Retinal pigment epithelial cell (primary cell): ENCODE measurements at regions not wholly inside any gene's neighbourhood (a gene's known extent, or its start where the extent isn't known, plus 50 kb on each side); places are given as distances from the start of the nearest gene placed in this dataset.

Source experiments
- DNase-seq: peaks from one replicate; pipeline ENCODE4 v3.0.0-alpha.2; 2010; ENCODE audit warnings: low read depth
- H3K4me3 ChIP-seq: 2 replicates; pipeline ENCODE4 v1.5.1; 2011; ENCODE audit warnings: mild to moderate bottlenecking, low read length, control low read depth, moderate library complexity
- CTCF ChIP-seq: conservative IDR thresholded peaks from 2 replicates; pipeline ENCODE4 v1.5.1; 2011; ENCODE audit warnings: low read depth, low read length, control low read depth, inconsistent platforms

GRCh38 chr17:12536021-12536420, 129.7 kb upstream of the MYOCD start:
- H3K4me3 ChIP-seq, result no peak overlapping the region
- no peak for TF ChIP-seq CTCF
- no peak for DNase-seq

GRCh38 chr17:12536472-12536871, 129.2 kb upstream of the MYOCD start:
- no peak for DNase-seq
- H3K4me3 ChIP-seq, result no peak overlapping the region
- TF ChIP-seq CTCF, result no peak

GRCh38 chr17:12537436-12537835, 128.3 kb upstream of the MYOCD start:
- DNase-seq, result no peak

GRCh38 chr17:12538003-12538402, 127.7 kb upstream of the MYOCD start:
- no peak for DNase-seq
- no peak for TF ChIP-seq CTCF
- H3K4me3 ChIP-seq, result no peak overlapping the region

More at GRCh38 chr17:12537436-12537835, 128.3 kb upstream of the MYOCD start:
- TF ChIP-seq CTCF, result no peak
- no peak overlapping the region for H3K4me3 ChIP-seq

GRCh38 chr17:12545877-12546513, 119.7 kb upstream of the MYOCD start:
- TF ChIP-seq CTCF, result peak; percentile 90
- no peak overlapping the region for H3K4me3 ChIP-seq
- DNase-seq, result no peak

GRCh38 chr17:12546983-12547382, 118.7 kb upstream of the MYOCD start:
- no peak for TF ChIP-seq CTCF
- DNase-seq, result no peak
- H3K4me3 ChIP-seq, result no peak overlapping the region

GRCh38 chr17:12547831-12548230, 117.9 kb upstream of the MYOCD start:
- TF ChIP-seq CTCF, result no peak
- DNase-seq, result no peak
- no peak overlapping the region for H3K4me3 ChIP-seq
